Psoas muscle (tissue), 7 donors: ENCODE measurements at regions not wholly inside any gene's neighbourhood (a gene's known extent, or its start where the extent isn't known, plus 50 kb on each side); places are given as distances from the start of the nearest gene placed in this dataset.

ENCODE experiments used
- ATAC-seq, 4 donors: fragments of 200-7000 bp; cut with Tn5 transposase; one replicate each; pipeline ENCODE4 v1.9.1; 2020; ENCODE audit warnings: moderate library complexity in 3 of 4, mild to moderate bottlenecking in 2 of 4
- DNase-seq, 2 donors: peaks; one replicate each; pipeline ENCODE4 v3.0.0-alpha.2; 2020
- H3K27ac ChIP-seq: fragments of 200-600 bp; one replicate; pipeline ENCODE4 v1.8.0; 2022
- H3K27me3 ChIP-seq, 3 donors: fragments of 200-600 bp in 1 of 3; one replicate each; pipeline versions ENCODE4 v1.6.1 to v1.8.0; 2013 to 2022; ENCODE audit warnings: low read length in 2 of 3, mild to moderate bottlenecking in 2 of 3, moderate library complexity in 1 of 3; ENCODE audit not compliant: insufficient read depth in 3 of 3
- H3K36me3 ChIP-seq, 2 donors: fragments of 200-600 bp in 1 of 2; one replicate each; pipeline versions ENCODE4 v1.6.1 to v1.8.0; 2013 to 2022; ENCODE audit warnings: low read depth in 1 of 2, mild to moderate bottlenecking in 1 of 2, moderate library complexity in 1 of 2; ENCODE audit not compliant: insufficient read depth in 1 of 2
- H3K4me1 ChIP-seq: fragments of 200-600 bp; one replicate; pipeline ENCODE4 v1.8.0; 2022
- H3K4me3 ChIP-seq: fragments of 200-600 bp; one replicate; pipeline ENCODE4 v1.8.0; 2022; ENCODE audit warnings: mild to moderate bottlenecking
- H3K9me3 ChIP-seq: fragments of 200-600 bp; one replicate; pipeline ENCODE4 v1.8.0; 2022
- CTCF ChIP-seq: fragments of 200-600 bp; IDR thresholded peaks from one replicate; pipeline ENCODE4 v1.8.0; 2022; ENCODE audit warnings: antibody characterized with exemption
- WGBS, 3 donors: extraction: QIAGEN DNeasy Blood & Tissue Kit; methylation state at CpG; one replicate each; pipeline versions ENCODE4 v1.1.6 to v1.1.7; 2013; 5-methylcytosine and 5-hydroxymethylcytosine counted together
- intact Hi-C, 2 donors: fragments of 100-400 bp; cut with DNase I; formaldehyde crosslinking; loops; one replicate each; pipeline versions ENCODE4 v1.11.0 to v1.14.2; 2022
- donor health status: healthy with polysubstance abuse.
- donor health status: DM: no; HTN: no; CAD: no; lungs with moderate emphysema.
- donor health status: Bipolar disorder and iron deficiency.
- donor health status: healthy.
- donor health status: DM: yes; HTN: yes; CAD: no.
- donor health status: DM: no; HTN: no; CAD: no.
- donor health status: DM: yes; HTN: yes; CAD: no.

GRCh38 chr1:106787520-106787919 is 269.0 kb upstream of the PRMT6 start:
- DNase-seq (no peak), ATAC-seq (no peak)
- 61 to 71% (median 67%) methylated on average over 3 of the region's 3 CpGs for WGBS, 3 donors
- intact Hi-C loops, result loop anchor here in 1 of 2 donors (10.0 kb wide), 1 partner anchor 67 kb away; no protein-coding TSS in a partner anchor
- Histone ChIP-seq H3K27ac (no peak overlapping the region), H3K4me1 (no peaks in the 10 kb centered on the region), H3K9me3 (peaks cover 4% of the 10 kb centered on the region), H3K27me3 (no peaks in the 10 kb centered on the region), H3K36me3 (no peaks in the 10 kb centered on the region), H3K4me3 (no peak overlapping the region)
- no peak for TF ChIP-seq CTCF

GRCh38 chr1:106789686-106790085 is 266.8 kb upstream of the PRMT6 start:
- TF ChIP-seq CTCF, result no peak
- no peaks in the 10 kb centered on the region for H3K4me1 ChIP-seq
- WGBS, 3 donors, result 80 to 83% (median 81%) methylated on average over 2 of the region's 2 CpGs
- H3K27me3 ChIP-seq, result no peaks in the 10 kb centered on the region
- intact Hi-C loops, result loop anchor here in 1 of 2 donors (10.0 kb wide), 1 partner anchor 65 kb away; no protein-coding TSS in a partner anchor
- no peak for DNase-seq
- H3K4me3 ChIP-seq, result no peak overlapping the region
- H3K27ac ChIP-seq, result no peak overlapping the region
- H3K9me3 ChIP-seq, result peaks cover 4% of the 10 kb centered on the region
- no peak for ATAC-seq
- H3K36me3 ChIP-seq, result no peaks in the 10 kb centered on the region

DNA sequence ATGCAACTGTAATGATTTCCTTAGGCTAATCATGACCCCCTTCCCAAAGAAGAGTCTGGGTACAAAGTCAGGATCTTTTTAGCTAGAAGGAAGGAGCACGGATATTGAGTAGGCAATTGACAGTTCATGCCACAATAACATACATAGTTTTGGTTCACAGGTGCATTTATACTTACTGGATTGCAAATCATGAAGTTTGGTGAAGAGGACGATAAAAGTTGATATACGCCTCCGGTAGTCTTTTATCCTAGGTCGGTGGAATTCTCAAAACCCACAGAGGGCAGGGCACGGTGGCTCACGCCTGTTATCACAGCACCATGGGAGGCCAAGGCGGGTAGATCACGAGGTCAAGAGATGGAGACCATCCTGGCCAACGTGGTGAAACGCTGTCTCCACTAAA is 265.4 kb upstream of the PRMT6 start:
- no peaks in the 10 kb centered on the region for H3K27me3 ChIP-seq
- no peaks in the 10 kb centered on the region for H3K4me1 ChIP-seq
- H3K4me3 ChIP-seq, result no peak overlapping the region
- DNase-seq (peak in 1 of 2 donors; percentile 33), ATAC-seq (no peak)
- H3K9me3 ChIP-seq, result peaks cover 4% of the 10 kb centered on the region
- 88 to 92% (median 90%) methylated on average over 11 of the region's 11 CpGs for WGBS, 3 donors
- intact Hi-C loops, result no loop called here
- H3K36me3 ChIP-seq, result no peaks in the 10 kb centered on the region
- H3K27ac ChIP-seq, result no peak overlapping the region
- TF ChIP-seq CTCF, result no peak

DNA sequence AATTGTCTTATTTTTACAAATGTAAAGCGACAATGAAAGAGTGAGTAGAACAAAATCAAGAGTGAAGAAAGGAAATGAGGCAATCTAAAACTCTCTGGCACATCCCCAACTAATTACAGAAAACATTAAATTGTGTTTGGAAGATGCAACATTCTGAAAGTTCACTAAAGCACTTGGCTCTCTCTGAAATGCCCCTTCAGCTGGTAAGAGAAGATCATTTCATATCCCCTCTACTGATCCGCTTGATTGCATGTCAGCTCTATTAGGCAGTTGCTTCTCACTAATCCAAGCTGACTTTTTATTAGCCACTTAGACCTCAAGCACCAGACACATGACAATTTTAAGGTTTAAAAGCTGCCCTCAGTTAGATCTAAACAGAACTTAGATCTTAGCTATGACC is 262.8 kb upstream of the PRMT6 start:
- intact Hi-C loops, result no loop called here
- Histone ChIP-seq H3K36me3 (no peaks in the 10 kb centered on the region), H3K27ac (no peak overlapping the region), H3K4me1 (no peaks in the 10 kb centered on the region), H3K9me3 (peaks cover 1% of the 10 kb centered on the region), H3K27me3 (no peaks in the 10 kb centered on the region), H3K4me3 (no peak overlapping the region)
- DNase-seq (no peak), ATAC-seq (no peak)
- WGBS, 3 donors, result 61 to 78% (median 77%) methylated on average over 2 of the region's 2 CpGs
- TF ChIP-seq CTCF, result no peak

DNA sequence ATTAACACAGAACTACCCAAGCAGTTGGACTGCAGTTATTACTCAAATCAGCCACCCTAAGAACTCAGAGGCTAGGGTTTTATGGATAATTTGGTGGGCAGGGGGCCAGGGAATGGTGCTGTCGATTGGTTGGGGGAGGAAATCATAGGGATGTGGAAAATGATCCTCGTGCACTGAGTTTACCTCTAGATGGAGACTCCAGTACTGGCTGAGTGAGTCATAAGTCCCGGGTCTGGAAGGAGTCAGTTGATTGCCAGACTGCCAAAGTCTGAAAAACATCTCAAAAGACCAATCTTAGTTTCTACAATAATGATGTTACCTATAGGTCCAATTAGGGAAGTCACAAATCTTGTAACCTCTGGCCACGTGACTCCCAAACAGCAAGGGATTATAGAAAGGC is 257.5 kb upstream of the PRMT6 start:
- H3K9me3 ChIP-seq, result no peaks in the 10 kb centered on the region
- intact Hi-C loops, result no loop called here
- H3K4me3 ChIP-seq, result no peak overlapping the region
- ATAC-seq (no peak), DNase-seq (no peak)
- H3K4me1 ChIP-seq, result no peaks in the 10 kb centered on the region
- no peaks in the 10 kb centered on the region for H3K27me3 ChIP-seq
- 49 to 63% (median 52%) methylated on average over 4 of the region's 4 CpGs for WGBS, 3 donors
- no peak overlapping the region for H3K27ac ChIP-seq
- no peak for TF ChIP-seq CTCF
- H3K36me3 ChIP-seq, result no peaks in the 10 kb centered on the region
